GM12873 (cell line): ENCODE measurements at regions not wholly inside any gene's neighbourhood (a gene's known extent, or its start where the extent isn't known, plus 50 kb on each side); places are given as distances from the start of the nearest gene placed in this dataset.

ENCODE experiments used
- TF ChIP-seq, protein P1 (sequence below): IDR thresholded peaks from 2 replicates; pipeline ENCODE4 v1.5.1; 2012; ENCODE audit warnings: low read depth, mild to moderate bottlenecking, moderate library complexity, low read length, control low read depth; ENCODE audit not compliant: insufficient read depth; ENCODE audit errors: missing control alignments

DNA sequence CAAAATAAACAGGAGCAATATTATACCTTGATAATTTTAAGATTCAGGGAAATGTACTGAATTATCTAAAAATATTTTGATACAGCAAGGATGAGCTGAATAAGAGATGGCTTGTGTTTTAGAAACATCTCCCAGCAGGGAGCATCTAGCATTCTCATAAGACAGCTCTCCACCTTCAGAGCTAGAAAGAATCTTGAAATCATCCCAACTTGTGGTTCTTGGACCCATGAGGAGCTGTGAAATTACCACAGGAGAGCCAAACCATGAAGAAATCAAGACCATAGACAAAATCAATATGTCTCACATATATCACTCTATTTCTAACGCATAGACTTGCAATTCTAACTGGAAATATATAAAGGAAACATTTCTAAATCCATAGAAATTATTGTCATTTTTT, 210.6 kb upstream of the DKK2 start:
- TF ChIP-seq, protein P1, sequence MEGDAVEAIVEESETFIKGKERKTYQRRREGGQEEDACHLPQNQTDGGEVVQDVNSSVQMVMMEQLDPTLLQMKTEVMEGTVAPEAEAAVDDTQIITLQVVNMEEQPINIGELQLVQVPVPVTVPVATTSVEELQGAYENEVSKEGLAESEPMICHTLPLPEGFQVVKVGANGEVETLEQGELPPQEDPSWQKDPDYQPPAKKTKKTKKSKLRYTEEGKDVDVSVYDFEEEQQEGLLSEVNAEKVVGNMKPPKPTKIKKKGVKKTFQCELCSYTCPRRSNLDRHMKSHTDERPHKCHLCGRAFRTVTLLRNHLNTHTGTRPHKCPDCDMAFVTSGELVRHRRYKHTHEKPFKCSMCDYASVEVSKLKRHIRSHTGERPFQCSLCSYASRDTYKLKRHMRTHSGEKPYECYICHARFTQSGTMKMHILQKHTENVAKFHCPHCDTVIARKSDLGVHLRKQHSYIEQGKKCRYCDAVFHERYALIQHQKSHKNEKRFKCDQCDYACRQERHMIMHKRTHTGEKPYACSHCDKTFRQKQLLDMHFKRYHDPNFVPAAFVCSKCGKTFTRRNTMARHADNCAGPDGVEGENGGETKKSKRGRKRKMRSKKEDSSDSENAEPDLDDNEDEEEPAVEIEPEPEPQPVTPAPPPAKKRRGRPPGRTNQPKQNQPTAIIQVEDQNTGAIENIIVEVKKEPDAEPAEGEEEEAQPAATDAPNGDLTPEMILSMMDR, result no peak

- TF ChIP-seq, protein P1, result no peak
Measured at GRCh38 chr4:107243141-107243781, 207.1 kb upstream of the DKK2 start.

DNA sequence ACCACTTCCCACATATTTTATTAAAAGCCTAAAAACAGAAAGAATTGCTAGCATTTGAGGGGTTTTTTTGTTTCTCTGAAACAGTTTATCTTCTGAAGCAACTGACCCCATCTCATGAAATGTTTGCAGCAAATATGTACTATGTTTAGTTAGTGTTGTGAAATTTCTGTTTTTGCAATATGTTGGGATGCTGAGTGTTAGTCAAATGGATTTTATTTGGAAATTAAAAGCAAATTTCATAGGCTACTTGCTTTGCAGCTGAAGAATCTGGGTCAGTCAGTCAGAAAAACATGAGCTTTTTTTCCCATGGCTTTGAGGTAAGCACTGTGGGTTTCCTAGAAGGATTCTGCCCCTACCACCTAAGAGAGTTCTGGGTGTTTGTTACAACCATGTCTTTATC, 184.9 kb upstream of the DKK2 start:
- TF ChIP-seq, protein P1, result no peak

- TF ChIP-seq, protein P1, result no peak
Measured at GRCh38 chr4:107219681-107220080, 183.6 kb upstream of the DKK2 start.

DNA sequence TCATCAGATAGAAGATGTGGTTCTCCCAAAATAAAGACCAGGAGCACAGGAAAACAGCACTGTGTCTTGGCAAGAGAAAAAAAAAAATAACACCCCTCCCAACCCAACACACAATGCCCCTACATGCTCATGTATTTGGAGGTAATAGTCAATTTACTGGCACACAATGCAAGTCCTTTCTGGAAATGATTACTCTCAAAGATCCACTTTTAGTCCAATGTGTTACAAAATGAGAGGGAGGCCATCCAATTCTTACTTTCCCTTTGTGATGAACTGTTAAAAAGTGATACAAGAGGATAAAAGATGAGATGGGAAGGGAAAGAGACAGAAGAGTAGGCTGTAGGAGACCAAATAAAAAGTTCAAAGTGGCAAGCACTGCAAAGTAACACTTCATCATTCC, 180.3 kb upstream of the DKK2 start:
- TF ChIP-seq, protein P1, result no peak

DNA sequence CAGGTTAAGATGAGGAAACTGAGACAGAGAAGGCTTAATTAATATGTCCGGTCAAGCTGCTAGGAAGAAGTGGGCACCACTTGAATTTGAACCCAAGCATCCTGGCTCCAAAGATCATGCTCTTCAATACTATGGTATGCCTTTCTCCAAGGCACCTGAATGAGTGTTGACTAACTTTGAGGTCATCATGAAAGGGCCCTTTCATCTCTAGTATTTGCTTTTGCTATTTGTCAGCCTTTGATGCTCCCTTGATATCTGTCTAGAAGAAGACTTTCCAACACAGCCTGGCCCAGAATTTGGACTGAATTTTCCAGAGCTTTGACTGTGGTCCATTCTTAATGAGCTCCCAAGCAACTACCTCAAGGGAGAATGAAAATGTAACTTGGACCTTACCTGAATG, 179.1 kb upstream of the DKK2 start:
- TF ChIP-seq, protein P1, result no peak

- TF ChIP-seq, protein P1, result no peak
Measured at GRCh38 chr4:107213880-107214279, 177.8 kb upstream of the DKK2 start.
